ENCODE measurements at regions not wholly inside any gene's neighbourhood (a gene's known extent, or its start where the extent isn't known, plus 50 kb on each side); places are given as distances from the start of the nearest gene placed in this dataset.

DNA sequence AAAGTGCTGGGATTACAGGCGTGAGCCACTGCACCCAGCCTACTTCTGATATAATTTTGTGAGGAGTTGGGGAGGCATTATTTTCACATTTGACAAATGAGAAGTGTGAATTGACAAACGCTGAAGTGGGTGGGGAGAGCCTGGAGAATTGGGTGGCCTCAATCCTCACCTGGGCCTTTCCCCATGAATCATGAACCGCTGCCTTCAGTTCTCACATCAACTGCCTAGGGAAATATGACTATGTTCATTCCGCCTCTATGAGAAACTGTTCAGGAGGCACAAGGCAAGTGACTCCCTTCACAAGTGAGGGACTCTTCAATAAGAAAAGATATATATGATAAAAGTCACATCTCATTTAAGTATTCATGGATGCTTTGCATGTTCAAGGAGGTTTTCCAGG is 96.6 kb upstream of the RND3 start:
- TF ChIP-seq, protein P1, sequence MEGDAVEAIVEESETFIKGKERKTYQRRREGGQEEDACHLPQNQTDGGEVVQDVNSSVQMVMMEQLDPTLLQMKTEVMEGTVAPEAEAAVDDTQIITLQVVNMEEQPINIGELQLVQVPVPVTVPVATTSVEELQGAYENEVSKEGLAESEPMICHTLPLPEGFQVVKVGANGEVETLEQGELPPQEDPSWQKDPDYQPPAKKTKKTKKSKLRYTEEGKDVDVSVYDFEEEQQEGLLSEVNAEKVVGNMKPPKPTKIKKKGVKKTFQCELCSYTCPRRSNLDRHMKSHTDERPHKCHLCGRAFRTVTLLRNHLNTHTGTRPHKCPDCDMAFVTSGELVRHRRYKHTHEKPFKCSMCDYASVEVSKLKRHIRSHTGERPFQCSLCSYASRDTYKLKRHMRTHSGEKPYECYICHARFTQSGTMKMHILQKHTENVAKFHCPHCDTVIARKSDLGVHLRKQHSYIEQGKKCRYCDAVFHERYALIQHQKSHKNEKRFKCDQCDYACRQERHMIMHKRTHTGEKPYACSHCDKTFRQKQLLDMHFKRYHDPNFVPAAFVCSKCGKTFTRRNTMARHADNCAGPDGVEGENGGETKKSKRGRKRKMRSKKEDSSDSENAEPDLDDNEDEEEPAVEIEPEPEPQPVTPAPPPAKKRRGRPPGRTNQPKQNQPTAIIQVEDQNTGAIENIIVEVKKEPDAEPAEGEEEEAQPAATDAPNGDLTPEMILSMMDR (IDR thresholded peaks at IDR 0.05; ENCODE audit: insufficient read depth, low read length) = no peak
- TF ChIP-seq POLR2AphosphoS5 (IDR thresholded peaks at IDR 0.05; ENCODE audit: low read depth) = no peak
- TF ChIP-seq GABPA (IDR thresholded peaks at IDR 0.05; ENCODE audit: low read depth) = no peak
- TF ChIP-seq, protein P2, sequence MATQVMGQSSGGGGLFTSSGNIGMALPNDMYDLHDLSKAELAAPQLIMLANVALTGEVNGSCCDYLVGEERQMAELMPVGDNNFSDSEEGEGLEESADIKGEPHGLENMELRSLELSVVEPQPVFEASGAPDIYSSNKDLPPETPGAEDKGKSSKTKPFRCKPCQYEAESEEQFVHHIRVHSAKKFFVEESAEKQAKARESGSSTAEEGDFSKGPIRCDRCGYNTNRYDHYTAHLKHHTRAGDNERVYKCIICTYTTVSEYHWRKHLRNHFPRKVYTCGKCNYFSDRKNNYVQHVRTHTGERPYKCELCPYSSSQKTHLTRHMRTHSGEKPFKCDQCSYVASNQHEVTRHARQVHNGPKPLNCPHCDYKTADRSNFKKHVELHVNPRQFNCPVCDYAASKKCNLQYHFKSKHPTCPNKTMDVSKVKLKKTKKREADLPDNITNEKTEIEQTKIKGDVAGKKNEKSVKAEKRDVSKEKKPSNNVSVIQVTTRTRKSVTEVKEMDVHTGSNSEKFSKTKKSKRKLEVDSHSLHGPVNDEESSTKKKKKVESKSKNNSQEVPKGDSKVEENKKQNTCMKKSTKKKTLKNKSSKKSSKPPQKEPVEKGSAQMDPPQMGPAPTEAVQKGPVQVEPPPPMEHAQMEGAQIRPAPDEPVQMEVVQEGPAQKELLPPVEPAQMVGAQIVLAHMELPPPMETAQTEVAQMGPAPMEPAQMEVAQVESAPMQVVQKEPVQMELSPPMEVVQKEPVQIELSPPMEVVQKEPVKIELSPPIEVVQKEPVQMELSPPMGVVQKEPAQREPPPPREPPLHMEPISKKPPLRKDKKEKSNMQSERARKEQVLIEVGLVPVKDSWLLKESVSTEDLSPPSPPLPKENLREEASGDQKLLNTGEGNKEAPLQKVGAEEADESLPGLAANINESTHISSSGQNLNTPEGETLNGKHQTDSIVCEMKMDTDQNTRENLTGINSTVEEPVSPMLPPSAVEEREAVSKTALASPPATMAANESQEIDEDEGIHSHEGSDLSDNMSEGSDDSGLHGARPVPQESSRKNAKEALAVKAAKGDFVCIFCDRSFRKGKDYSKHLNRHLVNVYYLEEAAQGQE (IDR thresholded peaks at IDR 0.05; ENCODE audit: insufficient replicate concordance, low read depth) = no peak
- TF ChIP-seq SPI1 (IDR thresholded peaks at IDR 0.05; ENCODE audit: borderline replicate concordance, low read depth) = no peak
